Renal pelvis (tissue), 1 donor: ENCODE measurements at regions not wholly inside any gene's neighbourhood (a gene's known extent, or its start where the extent isn't known, plus 50 kb on each side); places are given as distances from the start of the nearest gene placed in this dataset.

Source experiments
- DNase-seq: peaks from one replicate; pipeline ENCODE4 v3.0.0-alpha.2; 2013

DNA sequence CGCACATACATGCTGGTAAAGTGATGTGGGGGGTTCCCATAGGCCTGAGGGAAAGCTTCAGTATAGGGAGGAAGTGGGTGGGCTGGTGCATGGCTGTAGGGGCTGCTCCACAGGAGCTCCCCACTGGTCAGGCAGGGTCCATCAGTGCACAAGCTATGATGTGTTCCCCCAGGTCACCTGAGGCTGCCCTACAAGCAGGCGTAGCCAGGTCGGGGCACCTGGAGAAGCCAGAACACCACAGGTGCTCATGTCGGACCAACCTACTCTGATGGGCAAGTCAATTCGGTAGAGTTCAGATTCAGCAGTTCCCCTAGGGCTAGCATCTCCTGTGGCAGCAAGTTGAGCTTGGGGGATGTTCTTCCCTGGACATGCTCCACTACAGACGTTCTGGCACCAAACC is 103.3 kb upstream of the EPHA5 start:
- DNase-seq = no peak

DNA sequence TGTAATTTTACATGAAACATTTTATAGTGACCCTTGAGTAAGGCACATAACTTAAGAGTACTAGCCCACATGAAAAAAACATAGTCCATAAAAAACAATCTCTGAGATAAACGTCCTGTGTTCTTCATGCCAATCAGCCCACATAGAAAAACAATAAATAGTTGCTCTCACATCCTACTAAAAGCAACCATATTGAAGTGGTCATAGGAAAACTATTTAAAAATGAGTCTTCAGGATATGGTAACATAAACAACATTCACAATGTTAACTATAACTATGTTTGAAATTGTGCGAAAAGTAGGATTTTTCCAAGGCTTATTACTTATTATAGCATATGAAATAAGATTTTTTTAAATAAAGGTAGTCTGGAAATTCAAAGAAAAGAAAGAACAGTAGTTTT is 77.1 kb upstream of the EPHA5 start:
- no peak for DNase-seq

DNA sequence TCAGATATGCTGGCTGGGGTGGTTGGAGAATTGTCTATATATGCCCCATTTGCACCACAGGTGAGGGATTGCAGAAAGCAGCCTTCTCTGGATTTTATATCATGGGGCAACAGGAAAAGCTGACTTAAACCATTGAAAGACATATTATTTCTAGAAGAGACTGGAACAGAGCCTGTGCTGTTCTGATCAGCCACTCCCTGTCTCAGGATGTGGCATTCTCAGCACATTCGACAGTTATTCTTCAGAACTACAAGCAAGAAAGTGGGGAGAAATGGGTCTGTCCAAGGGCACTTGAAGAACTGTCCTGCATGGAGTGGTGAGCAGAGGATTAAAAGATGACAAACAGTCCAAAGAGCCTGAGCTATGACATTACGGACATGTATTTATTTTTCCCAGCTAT is 67.8 kb upstream of the EPHA5 start:
- no peak for DNase-seq

DNA sequence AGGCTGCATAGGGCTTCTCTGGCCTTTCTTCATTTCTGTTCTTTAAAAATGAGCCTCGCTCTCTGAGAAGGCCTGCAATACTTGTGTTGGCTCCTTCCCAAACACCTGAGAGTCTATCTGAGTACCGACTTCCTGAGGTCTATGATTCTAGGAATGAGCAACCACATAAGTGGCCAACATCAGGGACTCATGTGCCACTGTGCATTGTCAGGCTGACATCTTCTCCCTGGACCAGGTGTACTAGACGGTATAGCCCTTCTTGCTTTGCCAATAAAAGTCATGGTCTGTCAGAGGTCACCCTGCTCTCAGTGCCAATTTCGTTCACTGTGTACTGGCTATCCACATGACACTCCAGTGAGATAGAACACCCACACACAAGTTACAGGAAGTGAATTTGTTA is 67.4 kb upstream of the EPHA5 start:
- DNase-seq = no peak

DNA sequence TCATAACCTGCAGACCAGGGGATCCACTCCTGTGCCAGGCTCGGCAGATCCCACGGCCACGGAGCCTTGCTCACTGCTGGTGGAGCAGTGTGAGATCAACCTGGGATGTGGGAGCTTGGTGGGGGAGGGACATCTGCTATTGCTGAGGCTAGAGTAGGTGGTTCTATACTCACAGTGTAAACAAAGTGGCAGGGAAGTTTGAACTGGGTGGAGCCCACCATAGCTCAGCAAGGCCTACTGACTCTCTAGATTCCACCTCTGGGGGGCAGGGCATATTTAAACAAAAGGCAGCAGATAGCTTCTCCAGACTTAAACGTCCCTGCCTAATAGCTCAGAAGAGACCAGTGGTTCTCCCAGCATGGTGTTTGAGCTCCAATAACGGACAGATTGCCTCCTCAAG is 54.7 kb upstream of the EPHA5 start:
- DNase-seq = no peak
